LNCaP clone FGC (cell line): ENCODE measurements at regions not wholly inside any gene's neighbourhood (a gene's known extent, or its start where the extent isn't known, plus 50 kb on each side); places are given as distances from the start of the nearest gene placed in this dataset.

Experiments
- DNase-seq: peaks from one replicate; pipeline ENCODE4 v3.0.0-alpha.2; 2011; ENCODE audit warnings: low read depth
- H3K4me3 ChIP-seq: 2 replicates; pipeline ENCODE4 v1.5.1; 2011; ENCODE audit warnings: mild to moderate bottlenecking, low read depth, low read length, control low read depth
- TF ChIP-seq, protein P1 (sequence below): IDR thresholded peaks from 2 replicates; pipeline ENCODE4 v1.5.1; 2012; ENCODE audit warnings: mild to moderate bottlenecking; ENCODE audit not compliant: control insufficient read depth, insufficient read depth; ENCODE audit errors: extremely low read depth

DNA sequence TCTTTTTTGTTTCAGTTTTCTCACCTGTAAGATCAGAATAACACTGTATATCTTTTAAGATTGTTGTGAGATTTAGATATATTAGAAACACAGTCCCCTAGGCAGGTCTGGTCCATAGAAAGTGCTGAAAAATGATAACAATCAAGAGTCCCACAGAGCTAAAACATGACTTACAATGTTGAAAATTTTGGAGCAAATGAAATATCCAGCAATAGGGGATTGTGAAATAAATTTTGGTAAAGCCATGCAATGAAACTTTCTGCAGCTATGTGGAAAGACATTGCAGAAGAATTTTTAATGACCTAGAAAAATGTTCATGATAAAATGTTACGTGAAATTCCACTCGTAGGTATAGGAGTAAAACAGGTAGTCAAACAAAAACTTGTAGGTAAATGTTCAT, 127.6 kb upstream of the SERPINE2 start:
- no peak for DNase-seq
- TF ChIP-seq, protein P1, sequence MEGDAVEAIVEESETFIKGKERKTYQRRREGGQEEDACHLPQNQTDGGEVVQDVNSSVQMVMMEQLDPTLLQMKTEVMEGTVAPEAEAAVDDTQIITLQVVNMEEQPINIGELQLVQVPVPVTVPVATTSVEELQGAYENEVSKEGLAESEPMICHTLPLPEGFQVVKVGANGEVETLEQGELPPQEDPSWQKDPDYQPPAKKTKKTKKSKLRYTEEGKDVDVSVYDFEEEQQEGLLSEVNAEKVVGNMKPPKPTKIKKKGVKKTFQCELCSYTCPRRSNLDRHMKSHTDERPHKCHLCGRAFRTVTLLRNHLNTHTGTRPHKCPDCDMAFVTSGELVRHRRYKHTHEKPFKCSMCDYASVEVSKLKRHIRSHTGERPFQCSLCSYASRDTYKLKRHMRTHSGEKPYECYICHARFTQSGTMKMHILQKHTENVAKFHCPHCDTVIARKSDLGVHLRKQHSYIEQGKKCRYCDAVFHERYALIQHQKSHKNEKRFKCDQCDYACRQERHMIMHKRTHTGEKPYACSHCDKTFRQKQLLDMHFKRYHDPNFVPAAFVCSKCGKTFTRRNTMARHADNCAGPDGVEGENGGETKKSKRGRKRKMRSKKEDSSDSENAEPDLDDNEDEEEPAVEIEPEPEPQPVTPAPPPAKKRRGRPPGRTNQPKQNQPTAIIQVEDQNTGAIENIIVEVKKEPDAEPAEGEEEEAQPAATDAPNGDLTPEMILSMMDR: no peak
- H3K4me3 ChIP-seq: no peak overlapping the region

DNA sequence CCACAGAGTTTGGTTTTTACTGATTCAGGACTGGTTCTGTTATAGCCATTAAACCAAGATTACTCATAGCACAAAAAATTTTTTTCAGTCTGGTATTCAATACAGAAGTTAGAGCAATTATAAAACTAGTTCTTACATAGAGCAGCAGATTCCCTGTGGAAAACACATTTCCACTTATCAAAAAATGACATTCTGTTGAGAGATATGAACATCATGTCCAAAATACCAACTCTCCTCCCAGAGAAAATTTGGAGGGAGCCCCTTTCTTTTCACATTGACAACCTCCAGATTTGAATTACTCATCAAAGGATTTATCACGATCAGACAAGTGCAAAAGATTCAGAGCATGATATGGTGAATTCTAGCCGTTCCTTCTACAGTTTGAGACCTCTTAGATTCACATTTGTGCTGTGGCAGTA, 126.8 kb upstream of the SERPINE2 start:
- TF ChIP-seq, protein P1: no peak
- DNase-seq: no peak
- H3K4me3 ChIP-seq: no peak overlapping the region

DNA sequence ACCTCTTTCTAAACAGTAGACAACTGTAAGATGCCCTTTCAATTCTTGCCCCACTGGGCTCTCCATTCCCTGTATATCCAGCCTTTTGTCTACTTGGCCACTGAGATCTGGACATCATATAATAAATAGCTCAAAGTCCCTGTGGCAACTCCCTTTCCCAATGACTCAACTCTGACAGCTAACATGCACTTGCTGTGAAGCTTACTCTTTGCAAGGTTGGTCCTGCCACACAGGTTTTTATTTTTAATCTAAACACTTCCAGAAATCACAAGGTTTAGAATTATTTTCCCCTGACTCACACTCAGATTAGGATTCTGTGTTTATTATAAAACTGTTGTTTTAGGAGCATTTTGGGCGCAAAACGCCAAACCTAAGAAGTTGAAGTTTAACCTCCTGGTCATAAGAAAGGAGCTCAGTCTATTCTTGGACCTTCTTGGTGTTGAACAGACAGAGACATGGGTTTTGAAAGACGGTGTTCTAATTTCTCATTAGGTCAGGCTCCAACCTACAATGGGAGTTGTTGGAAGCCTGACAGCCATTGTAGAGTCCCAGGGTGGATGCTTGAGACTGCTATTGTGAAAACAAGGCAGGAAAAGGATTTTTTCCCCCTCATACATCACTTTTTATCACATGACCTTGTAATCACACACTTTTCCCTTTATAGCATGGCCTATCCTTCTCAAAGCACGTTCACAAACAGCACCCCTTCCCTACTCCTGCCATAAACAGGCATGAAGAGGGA, 124.7 kb upstream of the SERPINE2 start:
- TF ChIP-seq, protein P1: no peak
- DNase-seq: no peak

DNA sequence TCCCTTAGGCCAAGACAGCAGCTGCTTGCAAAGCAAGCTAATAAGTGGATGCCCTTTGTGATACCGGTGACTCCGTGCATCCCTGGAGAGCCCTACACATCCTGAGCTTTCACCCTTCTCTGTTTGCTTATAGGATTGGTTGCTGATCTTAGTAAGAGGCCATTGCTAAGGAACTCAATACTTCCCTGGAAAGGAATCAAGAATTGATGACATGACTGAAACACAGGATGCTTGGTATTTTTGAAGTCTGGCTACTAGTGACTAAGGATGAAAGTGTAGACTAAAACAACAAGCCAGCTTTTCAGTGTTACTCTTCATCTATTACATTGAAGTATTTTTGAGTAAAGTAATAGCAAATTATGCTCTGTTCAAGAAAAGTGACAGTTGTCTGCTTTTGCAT, 123.0 kb upstream of the SERPINE2 start:
- no peak overlapping the region for H3K4me3 ChIP-seq
- TF ChIP-seq, protein P1: no peak
- no peak for DNase-seq

More for the DNA sequence above, 124.7 kb upstream of the SERPINE2 start:
- no peak overlapping the region for H3K4me3 ChIP-seq

DNA sequence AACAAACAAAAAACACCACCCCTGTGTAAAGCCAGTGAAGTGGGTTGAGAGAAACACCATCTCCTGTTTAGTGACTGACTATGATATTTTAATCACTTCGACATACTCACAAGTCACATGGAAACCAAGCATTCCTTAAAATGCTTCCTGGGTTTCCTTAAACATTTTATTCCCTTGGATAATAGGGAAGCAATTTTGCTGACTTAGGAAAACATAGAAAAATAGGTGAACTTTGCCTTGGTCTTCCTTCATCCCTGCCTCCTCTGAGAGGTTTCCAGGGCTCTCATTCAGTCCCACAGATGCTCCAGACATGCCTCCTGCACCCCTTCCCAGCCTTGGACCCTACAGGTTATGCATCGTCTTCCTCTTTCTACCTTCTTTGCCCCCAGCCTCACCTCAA, 122.6 kb upstream of the SERPINE2 start:
- TF ChIP-seq, protein P1: no peak
- H3K4me3 ChIP-seq: no peak overlapping the region
- no peak for DNase-seq

DNA sequence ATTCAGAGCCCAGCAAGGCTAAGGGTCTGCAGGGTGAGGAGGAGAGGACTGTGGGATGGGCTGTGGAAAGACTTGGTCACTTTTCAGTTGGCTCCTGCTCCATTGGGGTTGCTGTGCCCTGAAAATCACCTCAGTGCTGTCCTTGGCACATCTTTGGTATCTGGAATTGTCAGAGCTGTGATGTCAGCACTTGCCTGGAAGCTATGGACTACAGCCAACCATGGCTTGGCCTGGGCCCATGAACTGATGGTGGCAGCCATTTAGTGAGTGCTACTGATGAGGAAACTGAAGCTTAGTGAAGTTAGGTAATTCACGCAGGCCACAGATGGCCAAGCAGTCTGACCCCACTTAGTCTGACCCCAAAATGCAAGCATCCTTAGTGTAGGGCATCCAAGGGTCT, 121.8 kb upstream of the SERPINE2 start:
- H3K4me3 ChIP-seq: no peak overlapping the region
- DNase-seq: no peak
- TF ChIP-seq, protein P1: no peak
